ENCODE measurements at regions not wholly inside any gene's neighbourhood (a gene's known extent, or its start where the extent isn't known, plus 50 kb on each side); places are given as distances from the start of the nearest gene placed in this dataset.
A peak's percentile ranks its signal among the peaks of the same experiment; 100 is the strongest.

DNA sequence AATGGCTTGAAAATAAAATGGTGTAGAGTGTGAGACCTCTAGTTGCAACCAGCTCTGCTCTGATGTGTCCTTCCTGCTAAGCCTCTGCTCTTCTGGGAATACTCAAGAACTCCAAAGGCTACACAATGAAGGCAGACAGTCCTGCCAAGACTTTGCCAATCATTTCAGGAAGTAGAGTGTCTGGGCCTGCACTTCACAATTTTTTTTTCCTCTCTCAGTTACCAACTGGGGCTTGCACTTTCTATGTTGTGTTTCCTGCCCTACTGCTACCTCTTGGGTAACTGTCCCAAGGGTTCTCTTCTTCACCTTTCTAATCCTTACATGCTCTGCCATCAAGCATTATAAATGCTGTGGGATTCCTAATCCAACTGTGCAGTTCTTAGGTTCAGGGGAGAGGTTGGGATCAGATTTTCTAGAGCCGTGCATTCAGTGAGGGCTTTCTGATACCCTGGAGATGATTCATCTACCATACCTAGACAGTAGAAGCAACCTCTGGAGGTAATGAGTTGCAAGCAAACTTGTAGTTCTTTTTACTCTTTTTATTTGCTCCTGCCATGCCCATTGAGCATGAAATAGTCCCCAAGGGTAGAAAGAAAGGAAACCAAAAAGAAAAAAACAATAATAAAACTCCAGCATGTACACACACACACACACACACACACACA lies 365.9 kb downstream of the MLLT3 start:
- no peak for DNase-seq (ENCODE audit: low read depth)
- TF ChIP-seq, protein P1, sequence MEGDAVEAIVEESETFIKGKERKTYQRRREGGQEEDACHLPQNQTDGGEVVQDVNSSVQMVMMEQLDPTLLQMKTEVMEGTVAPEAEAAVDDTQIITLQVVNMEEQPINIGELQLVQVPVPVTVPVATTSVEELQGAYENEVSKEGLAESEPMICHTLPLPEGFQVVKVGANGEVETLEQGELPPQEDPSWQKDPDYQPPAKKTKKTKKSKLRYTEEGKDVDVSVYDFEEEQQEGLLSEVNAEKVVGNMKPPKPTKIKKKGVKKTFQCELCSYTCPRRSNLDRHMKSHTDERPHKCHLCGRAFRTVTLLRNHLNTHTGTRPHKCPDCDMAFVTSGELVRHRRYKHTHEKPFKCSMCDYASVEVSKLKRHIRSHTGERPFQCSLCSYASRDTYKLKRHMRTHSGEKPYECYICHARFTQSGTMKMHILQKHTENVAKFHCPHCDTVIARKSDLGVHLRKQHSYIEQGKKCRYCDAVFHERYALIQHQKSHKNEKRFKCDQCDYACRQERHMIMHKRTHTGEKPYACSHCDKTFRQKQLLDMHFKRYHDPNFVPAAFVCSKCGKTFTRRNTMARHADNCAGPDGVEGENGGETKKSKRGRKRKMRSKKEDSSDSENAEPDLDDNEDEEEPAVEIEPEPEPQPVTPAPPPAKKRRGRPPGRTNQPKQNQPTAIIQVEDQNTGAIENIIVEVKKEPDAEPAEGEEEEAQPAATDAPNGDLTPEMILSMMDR (conservative IDR thresholded peaks at IDR 0.05; ENCODE audit: low read length) = no peak
- H3K4me3 ChIP-seq (ENCODE audit: low read length) = no peak overlapping the region

DNA sequence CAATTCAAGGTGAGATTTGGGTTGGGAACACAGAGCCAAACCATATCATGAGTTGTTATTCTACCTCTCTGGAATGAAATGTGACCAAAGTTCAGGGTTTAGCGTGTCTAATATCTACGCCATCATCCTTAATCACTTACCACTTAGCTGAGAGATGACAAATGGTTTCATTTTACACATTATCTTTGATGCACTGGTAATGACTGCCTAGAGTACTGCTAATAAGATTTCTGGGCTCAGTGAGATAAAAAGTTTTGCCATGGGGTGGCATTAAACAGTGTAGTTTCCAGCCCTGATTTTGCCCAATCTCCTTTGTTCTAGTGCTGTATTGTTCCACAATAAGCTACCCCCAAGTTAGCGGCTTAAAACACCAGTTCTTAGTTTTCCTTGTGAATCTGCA lies 367.2 kb downstream of the MLLT3 start:
- no peak for DNase-seq (ENCODE audit: low read depth)
- no peak overlapping the region for H3K4me3 ChIP-seq (ENCODE audit: low read length)
- TF ChIP-seq, protein P1 (conservative IDR thresholded peaks at IDR 0.05; ENCODE audit: low read length) = no peak

DNA sequence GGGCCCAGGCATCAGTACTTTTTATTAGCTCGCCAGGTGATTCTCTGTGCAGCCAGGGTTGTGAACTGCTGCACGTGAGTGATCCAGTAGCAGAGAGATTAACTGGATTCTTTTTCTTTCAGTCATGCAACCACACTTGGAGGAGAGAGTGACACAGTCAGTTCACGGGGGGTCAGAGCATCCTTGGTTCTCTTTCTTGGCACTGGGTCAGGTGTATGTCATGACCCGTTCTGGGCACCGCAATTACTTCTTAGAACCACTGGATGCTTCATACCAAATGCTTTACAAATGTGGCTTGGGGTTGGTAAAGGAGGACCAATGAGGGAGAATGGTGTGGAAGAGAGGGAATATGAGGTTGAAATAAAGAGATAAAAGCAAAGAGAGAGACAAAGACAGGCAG lies 368.7 kb downstream of the MLLT3 start:
- no peak overlapping the region for H3K4me3 ChIP-seq (ENCODE audit: low read length)
- TF ChIP-seq, protein P1 (conservative IDR thresholded peaks at IDR 0.05; ENCODE audit: low read length) = no peak
- DNase-seq (ENCODE audit: low read depth) = peak; percentile 14

DNA sequence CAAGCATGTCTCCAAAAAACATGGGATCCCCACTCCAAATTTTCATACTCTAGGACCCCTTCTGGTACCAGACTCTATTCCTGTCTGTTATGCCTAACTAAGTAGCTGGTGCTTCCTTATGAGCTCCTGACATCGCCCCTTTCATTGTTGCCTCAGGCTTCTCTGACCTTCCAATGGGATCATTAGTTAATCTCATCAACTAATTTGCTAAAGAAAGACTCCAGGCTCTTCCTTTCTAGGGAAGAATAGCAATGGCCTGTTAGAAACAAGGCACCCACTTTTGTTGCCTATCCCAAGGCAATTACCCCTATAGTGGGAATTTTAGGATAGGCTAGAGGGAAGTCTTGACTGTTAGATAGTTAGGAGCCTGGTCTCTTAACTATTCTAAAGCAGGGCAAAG lies 369.5 kb downstream of the MLLT3 start:
- TF ChIP-seq, protein P1 (conservative IDR thresholded peaks at IDR 0.05; ENCODE audit: low read length) = no peak
- no peak overlapping the region for H3K4me3 ChIP-seq (ENCODE audit: low read length)

DNA sequence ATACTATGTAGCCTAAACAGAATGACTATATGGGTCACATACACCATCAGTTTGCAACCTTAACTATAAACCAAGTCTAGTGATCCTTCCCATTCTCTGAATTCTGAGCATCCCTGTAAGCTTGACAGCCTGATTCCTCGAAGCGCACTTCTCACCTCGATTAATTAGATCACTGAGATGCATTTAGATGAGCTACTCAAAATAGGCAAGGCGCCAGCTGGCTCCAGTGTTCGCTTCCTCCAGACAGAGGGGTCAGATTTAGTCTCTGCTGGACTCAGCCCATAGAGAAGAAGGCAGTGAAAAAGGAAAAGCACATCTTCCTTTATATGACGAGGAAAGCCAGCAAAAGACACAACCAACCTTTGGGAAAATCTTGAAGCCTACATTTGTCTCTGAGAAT lies 371.5 kb downstream of the MLLT3 start:
- no peak overlapping the region for H3K4me3 ChIP-seq (ENCODE audit: low read length)
- TF ChIP-seq, protein P1 (conservative IDR thresholded peaks at IDR 0.05; ENCODE audit: low read length) = no peak
- DNase-seq (ENCODE audit: low read depth) = no peak

More for the DNA sequence above, 369.5 kb downstream of the MLLT3 start:
- no peak for DNase-seq (ENCODE audit: low read depth)

GRCh38 chr9:20244271-20244670 lies 378.0 kb downstream of the MLLT3 start:
- H3K4me3 ChIP-seq (ENCODE audit: low read length) = no peak overlapping the region
- TF ChIP-seq, protein P1 (conservative IDR thresholded peaks at IDR 0.05; ENCODE audit: low read length) = no peak

DNA sequence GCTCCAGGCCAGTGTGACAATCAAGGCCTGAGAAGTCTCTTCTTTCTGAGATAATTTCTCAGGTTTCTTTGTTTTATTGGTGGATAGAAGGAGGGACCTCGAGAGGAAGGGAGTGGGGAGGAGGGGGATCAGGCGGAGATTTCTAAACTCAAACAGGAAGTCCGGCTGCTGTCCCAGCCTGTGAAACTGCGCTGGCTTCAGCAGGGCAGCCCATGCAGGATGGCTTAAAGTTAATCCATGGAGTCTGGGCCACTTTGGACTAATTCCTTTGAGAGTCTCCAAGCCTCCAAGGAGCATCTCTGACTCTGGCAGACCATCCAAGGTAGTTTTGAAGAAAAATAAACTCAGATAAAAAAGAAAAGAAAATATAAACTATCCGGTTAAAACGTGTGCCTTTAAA lies 378.5 kb downstream of the MLLT3 start:
- TF ChIP-seq, protein P1 (conservative IDR thresholded peaks at IDR 0.05; ENCODE audit: low read length) = no peak
- DNase-seq (ENCODE audit: low read depth) = no peak
- H3K4me3 ChIP-seq (ENCODE audit: low read length) = no peak overlapping the region

More at GRCh38 chr9:20244271-20244670, 378.0 kb downstream of the MLLT3 start:
- no peak for DNase-seq (ENCODE audit: low read depth)
